GM12878 (cell line): ENCODE measurements at regions not wholly inside any gene's neighbourhood (a gene's known extent, or its start where the extent isn't known, plus 50 kb on each side); places are given as distances from the start of the nearest gene placed in this dataset.

Experiments
- ATAC-seq: fragments of 200-7000 bp; cut with Tn5 transposase; 3 replicates; pipeline ENCODE4 v1.9.1; 2020; ENCODE audit warnings: mild to moderate bottlenecking, moderate library complexity
- BruUV-seq: library from RNA; stranded (reverse); fragments of 400-500 nt; replicated peaks from 2 replicates; lab custom pipeline; 2021; lab: Mats Ljungman, UMichigan
- CTCF ChIA-PET: fragments of 300-600 bp; sonication (Branson Sonifier 250); formaldehyde crosslinking; extraction: SDS; loops from one replicate; lab custom pipeline; 2021; ENCODE audit warnings: inconsistent platforms; lab: Yijun Ruan, JAX
- POLR2A ChIA-PET: fragments of 350-600 bp; formaldehyde crosslinking; extraction: SDS; loops from one replicate; lab custom pipeline; 2021; ENCODE audit warnings: inconsistent platforms; lab: Charles Lee
- RAD21 ChIA-PET: fragments of 300-600 bp; sonication (Branson Sonifier 250); formaldehyde crosslinking; loops from one replicate; lab custom pipeline; 2023; ENCODE audit warnings: antibody characterized with exemption; ENCODE audit not compliant: unreplicated experiment; lab: Charles Lee
- SMC1A ChIA-PET: fragments of 300-600 bp; sonication (Branson Sonifier 250); formaldehyde crosslinking; loops from one replicate; lab custom pipeline; 2023; ENCODE audit not compliant: unreplicated experiment, uncharacterized antibody; lab: Charles Lee
- DNase-seq: peaks from one replicate; pipeline ENCODE4 v3.0.0-alpha.2; 2011; ENCODE audit warnings: low read depth, low spot score
- FAIRE-seq: peaks from 3 replicates; lab custom pipeline; 2011; peaks lifted over from hg19 to GRCh38; lab: Jason Lieb, UNC
- H2AFZ ChIP-seq: 2 replicates; pipeline ENCODE4 v1.6.0; 2011; ENCODE audit warnings: low read depth, low read length, control low read depth; ENCODE audit not compliant: control insufficient read depth
- H3K27ac ChIP-seq: 2 replicates; pipeline ENCODE4 v1.5.1; 2011; ENCODE audit warnings: control low read depth; ENCODE audit not compliant: control insufficient read depth, insufficient read depth
- H3K27me3 ChIP-seq, 2 experiments: replicated peaks in 1 of 2; 2 replicates each; pipeline versions ENCODE4 v1.6.0 to v1.6.1; 2011; ENCODE audit warnings: low read length in 1 of 2; ENCODE audit not compliant: control insufficient read depth in 2 of 2, insufficient read depth in 2 of 2
- H3K36me3 ChIP-seq, 2 experiments: 2 replicates each; pipeline ENCODE4 v1.5.1; 2011; ENCODE audit warnings: low read length in 1 of 2; ENCODE audit not compliant: control insufficient read depth in 2 of 2, insufficient read depth in 2 of 2
- H3K4me1 ChIP-seq: 2 replicates; pipeline ENCODE4 v1.6.1; 2011; ENCODE audit warnings: mild to moderate bottlenecking, low read length, moderate library complexity, mixed read lengths; ENCODE audit not compliant: control insufficient read depth, insufficient read depth
- H3K4me2 ChIP-seq: 2 replicates; pipeline ENCODE4 v1.6.0; 2011; ENCODE audit warnings: control low read depth; ENCODE audit not compliant: control insufficient read depth, insufficient read depth
- H3K4me3 ChIP-seq: fragments of 200-600 bp; sonication (generic); 2 replicates; pipeline ENCODE4 v1.5.1; 2016
- H3K79me2 ChIP-seq: 2 replicates; pipeline ENCODE4 v1.6.0; 2011; ENCODE audit warnings: low read length; ENCODE audit not compliant: control insufficient read depth, insufficient read depth
- H3K9ac ChIP-seq: 2 replicates; pipeline ENCODE4 v1.8.0; 2011; ENCODE audit warnings: low read length, control low read depth, mixed read lengths; ENCODE audit not compliant: control insufficient read depth, insufficient read depth
- H3K9me3 ChIP-seq: replicated peaks from 3 replicates; pipeline ENCODE4 v1.5.1; 2011; ENCODE audit warnings: mild to moderate bottlenecking, low read length; ENCODE audit not compliant: control insufficient read depth, insufficient read depth
- H4K20me1 ChIP-seq: 2 replicates; pipeline ENCODE4 v1.6.0; 2011; ENCODE audit not compliant: control insufficient read depth, insufficient read depth
- CBX5 ChIP-seq: sonication (generic); IDR thresholded peaks from 2 replicates; pipeline ENCODE4 v1.6.1; 2016; ENCODE audit warnings: low read depth, moderate library complexity, mild to moderate bottlenecking, inconsistent platforms
- CHD4 ChIP-seq: fragments of 200-600 bp; sonication (generic); IDR thresholded peaks from 2 replicates; pipeline ENCODE4 v1.6.1; 2016; ENCODE audit warnings: mild to moderate bottlenecking
- KLF5 ChIP-seq: fragments of 450-650 bp; IDR thresholded peaks from 2 replicates; pipeline ENCODE4 v1.6.1; 2014; ENCODE audit warnings: mild to moderate bottlenecking; ENCODE audit not compliant: partially characterized antibody
- NFIC ChIP-seq: IDR thresholded peaks from 2 replicates; pipeline ENCODE4 v1.6.1; 2012; ENCODE audit warnings: low read depth, mild to moderate bottlenecking, inconsistent platforms, low read length, moderate library complexity
- NFYA ChIP-seq: IDR thresholded peaks from 2 replicates; pipeline ENCODE4 v1.6.1; 2011; ENCODE audit warnings: low read depth, mild to moderate bottlenecking, low read length, improper control_type of control experiment, borderline replicate concordance
- NR2F1 ChIP-seq: fragments of 450-650 bp; conservative IDR thresholded peaks from 2 replicates; pipeline ENCODE4 v1.6.1; 2017; ENCODE audit warnings: mild to moderate bottlenecking
- SMAD1 ChIP-seq: fragments of 450-650 bp; IDR thresholded peaks from 2 replicates; pipeline ENCODE4 v1.6.1; 2018; ENCODE audit warnings: mild to moderate bottlenecking, low read depth; ENCODE audit not compliant: partially characterized antibody
- SMC3 ChIP-seq: IDR thresholded peaks from 2 replicates; pipeline ENCODE4 v1.6.1; 2011; ENCODE audit warnings: low read length, improper control_type of control experiment, borderline replicate concordance
- WRNIP1 ChIP-seq: IDR thresholded peaks from 2 replicates; pipeline ENCODE4 v1.6.1; 2011; ENCODE audit warnings: low read depth, low read length, improper control_type of control experiment, borderline replicate concordance
- WGBS: methylation state at CpG from one replicate; pipeline ENCODE4 v1.1.6; 2016; ENCODE audit warnings: low lambda C conversion rate; ENCODE audit not compliant: insufficient replicate concordance, insufficient coverage; ENCODE audit errors: missing lambda C conversion rate; 5-methylcytosine and 5-hydroxymethylcytosine counted together
- in situ Hi-C: fragments of 300-500 bp; cut with MboI; formaldehyde crosslinking; loops from 9 replicates; pipeline ENCODE4 v1.14.3; 2018; ENCODE audit warnings: mixed read lengths
- intact Hi-C: fragments of 100-400 bp; cut with micrococcal nuclease; formaldehyde crosslinking; loops from one replicate; pipeline ENCODE4 v1.14.2; 2022; ENCODE audit not compliant: unreplicated experiment
- TF ChIP-seq, protein P1 (sequence below): fragments of 450-650 bp; IDR thresholded peaks from 2 replicates; pipeline ENCODE4 v1.6.1; 2017; ENCODE audit warnings: antibody characterized with exemption, mild to moderate bottlenecking, moderate library complexity
- TF ChIP-seq, protein P2 (sequence below): fragments of 450-650 bp; IDR thresholded peaks from 2 replicates; pipeline ENCODE4 v1.6.1; 2017; ENCODE audit warnings: mild to moderate bottlenecking, moderate library complexity

DNA sequence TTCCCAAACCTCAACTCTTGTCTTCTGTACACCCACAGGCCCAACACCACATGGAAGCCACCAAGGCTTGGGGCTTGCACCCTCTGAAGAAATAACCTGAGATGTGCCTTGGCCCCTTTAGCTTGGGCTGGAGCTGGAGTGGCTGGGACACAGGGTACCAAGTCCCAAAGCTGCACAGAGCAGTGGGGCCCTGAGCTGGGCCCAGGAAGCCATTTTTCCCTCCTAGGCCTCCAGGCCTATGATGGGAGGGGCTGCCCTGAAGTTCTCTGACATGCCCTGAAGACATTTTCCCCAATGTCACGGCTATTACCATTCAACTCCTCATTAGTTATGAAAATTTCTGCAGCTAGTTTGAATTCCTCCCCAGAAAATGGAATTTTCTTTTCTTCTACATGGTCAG is 163.2 kb upstream of the ARID1B start:
- 7% methylated on average over 1 of the region's 1 CpG for WGBS
- DNase-seq, result no peak
- Histone ChIP-seq H3K79me2 (no peaks in the 10 kb centered on the region), H3K27ac (no peak overlapping the region), H3K4me3 (no peak overlapping the region)
- no peak for ATAC-seq
- intact Hi-C loops, result no loop called here
- no peak for TF ChIP-seq SMAD1
- no peak for TF ChIP-seq CBX5
- TF ChIP-seq WRNIP1, result no peak
- no peak for TF ChIP-seq NFIC
- no peak for TF ChIP-seq NFYA
- TF ChIP-seq SMC3, result no peak
- TF ChIP-seq NR2F1, result no peak
- TF ChIP-seq, all 136 proteins: peak for 0
- ChIA-PET RAD21 (interaction anchor here (0.6 kb wide), 1 partner anchor 658 kb away, joined by 3 read pairs; no protein-coding TSS in a partner anchor), SMC1A (interaction anchor here (1.2 kb wide), 1 partner anchor 9 kb away, joined by 5 read pairs; no protein-coding TSS in a partner anchor), POLR2A (no interaction called here), CTCF (interaction anchor here (0.7 kb wide), 1 partner anchor 401 kb away, joined by 3 read pairs; no protein-coding TSS in a partner anchor)
- Histone ChIP-seq H4K20me1 (no peaks in the 10 kb centered on the region), H2AFZ (no peak overlapping the region), H3K4me1 (no peaks in the 10 kb centered on the region), H3K4me2 (no peak overlapping the region), H3K9ac (no peak overlapping the region), H3K27me3 (no peaks in the 10 kb centered on the region), H3K9me3 (peaks cover 16% of the 10 kb centered on the region; the same call in 2 of the 3 replicates), H3K36me3 (no peaks in the 10 kb centered on the region)
- no peak for FAIRE-seq
- in situ Hi-C loops, result no loop called here
- no TSS peak for BruUV-seq

DNA sequence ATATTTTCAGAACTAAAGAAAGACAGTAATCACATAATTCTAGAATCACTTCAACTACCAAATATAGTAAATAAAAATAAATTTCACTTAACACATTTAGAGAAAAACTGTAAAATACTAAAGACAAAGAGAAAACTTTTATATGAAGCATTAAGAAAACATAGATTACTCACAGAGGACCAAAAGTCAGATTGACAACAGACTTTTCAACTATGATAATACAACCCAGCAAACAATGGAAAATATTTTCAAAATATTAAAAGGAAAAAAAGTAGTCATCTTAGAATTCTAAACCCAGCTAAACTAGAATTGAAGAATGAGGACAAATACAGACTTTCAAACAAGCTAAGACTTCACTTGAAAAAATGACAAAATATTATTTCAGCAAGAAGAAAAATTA is 164.8 kb upstream of the ARID1B start:
- BruUV-seq, result no TSS peak
- in situ Hi-C loops, result no loop called here
- Histone ChIP-seq H3K4me3 (no peak overlapping the region), H2AFZ (no peak overlapping the region), H3K9ac (no peak overlapping the region), H3K79me2 (no peaks in the 10 kb centered on the region), H3K4me2 (no peak overlapping the region)
- SMC1A ChIA-PET, result interaction anchor here (1.3 kb wide), 1 partner anchor 16 kb away, joined by 4 read pairs; no protein-coding TSS in a partner anchor
- FAIRE-seq, result no peak
- no peak for TF ChIP-seq CHD4
- TF ChIP-seq, protein P1, sequence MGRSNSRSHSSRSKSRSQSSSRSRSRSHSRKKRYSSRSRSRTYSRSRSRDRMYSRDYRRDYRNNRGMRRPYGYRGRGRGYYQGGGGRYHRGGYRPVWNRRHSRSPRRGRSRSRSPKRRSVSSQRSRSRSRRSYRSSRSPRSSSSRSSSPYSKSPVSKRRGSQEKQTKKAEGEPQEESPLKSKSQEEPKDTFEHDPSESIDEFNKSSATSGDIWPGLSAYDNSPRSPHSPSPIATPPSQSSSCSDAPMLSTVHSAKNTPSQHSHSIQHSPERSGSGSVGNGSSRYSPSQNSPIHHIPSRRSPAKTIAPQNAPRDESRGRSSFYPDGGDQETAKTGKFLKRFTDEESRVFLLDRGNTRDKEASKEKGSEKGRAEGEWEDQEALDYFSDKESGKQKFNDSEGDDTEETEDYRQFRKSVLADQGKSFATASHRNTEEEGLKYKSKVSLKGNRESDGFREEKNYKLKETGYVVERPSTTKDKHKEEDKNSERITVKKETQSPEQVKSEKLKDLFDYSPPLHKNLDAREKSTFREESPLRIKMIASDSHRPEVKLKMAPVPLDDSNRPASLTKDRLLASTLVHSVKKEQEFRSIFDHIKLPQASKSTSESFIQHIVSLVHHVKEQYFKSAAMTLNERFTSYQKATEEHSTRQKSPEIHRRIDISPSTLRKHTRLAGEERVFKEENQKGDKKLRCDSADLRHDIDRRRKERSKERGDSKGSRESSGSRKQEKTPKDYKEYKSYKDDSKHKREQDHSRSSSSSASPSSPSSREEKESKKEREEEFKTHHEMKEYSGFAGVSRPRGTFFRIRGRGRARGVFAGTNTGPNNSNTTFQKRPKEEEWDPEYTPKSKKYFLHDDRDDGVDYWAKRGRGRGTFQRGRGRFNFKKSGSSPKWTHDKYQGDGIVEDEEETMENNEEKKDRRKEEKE, result no peak
- TF ChIP-seq KLF5, result no peak
- TF ChIP-seq CBX5, result peak; percentile 75
- TF ChIP-seq, protein P2, sequence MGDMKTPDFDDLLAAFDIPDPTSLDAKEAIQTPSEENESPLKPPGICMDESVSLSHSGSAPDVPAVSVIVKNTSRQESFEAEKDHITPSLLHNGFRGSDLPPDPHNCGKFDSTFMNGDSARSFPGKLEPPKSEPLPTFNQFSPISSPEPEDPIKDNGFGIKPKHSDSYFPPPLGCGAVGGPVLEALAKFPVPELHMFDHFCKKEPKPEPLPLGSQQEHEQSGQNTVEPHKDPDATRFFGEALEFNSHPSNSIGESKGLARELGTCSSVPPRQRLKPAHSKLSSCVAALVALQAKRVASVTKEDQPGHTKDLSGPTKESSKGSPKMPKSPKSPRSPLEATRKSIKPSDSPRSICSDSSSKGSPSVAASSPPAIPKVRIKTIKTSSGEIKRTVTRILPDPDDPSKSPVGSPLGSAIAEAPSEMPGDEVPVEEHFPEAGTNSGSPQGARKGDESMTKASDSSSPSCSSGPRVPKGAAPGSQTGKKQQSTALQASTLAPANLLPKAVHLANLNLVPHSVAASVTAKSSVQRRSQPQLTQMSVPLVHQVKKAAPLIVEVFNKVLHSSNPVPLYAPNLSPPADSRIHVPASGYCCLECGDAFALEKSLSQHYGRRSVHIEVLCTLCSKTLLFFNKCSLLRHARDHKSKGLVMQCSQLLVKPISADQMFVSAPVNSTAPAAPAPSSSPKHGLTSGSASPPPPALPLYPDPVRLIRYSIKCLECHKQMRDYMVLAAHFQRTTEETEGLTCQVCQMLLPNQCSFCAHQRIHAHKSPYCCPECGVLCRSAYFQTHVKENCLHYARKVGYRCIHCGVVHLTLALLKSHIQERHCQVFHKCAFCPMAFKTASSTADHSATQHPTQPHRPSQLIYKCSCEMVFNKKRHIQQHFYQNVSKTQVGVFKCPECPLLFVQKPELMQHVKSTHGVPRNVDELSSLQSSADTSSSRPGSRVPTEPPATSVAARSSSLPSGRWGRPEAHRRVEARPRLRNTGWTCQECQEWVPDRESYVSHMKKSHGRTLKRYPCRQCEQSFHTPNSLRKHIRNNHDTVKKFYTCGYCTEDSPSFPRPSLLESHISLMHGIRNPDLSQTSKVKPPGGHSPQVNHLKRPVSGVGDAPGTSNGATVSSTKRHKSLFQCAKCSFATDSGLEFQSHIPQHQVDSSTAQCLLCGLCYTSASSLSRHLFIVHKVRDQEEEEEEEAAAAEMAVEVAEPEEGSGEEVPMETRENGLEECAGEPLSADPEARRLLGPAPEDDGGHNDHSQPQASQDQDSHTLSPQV, result no peak
- TF ChIP-seq, all 136 proteins: peak for 1
- Histone ChIP-seq H3K27ac (no peak overlapping the region), H3K36me3 (no peaks in the 10 kb centered on the region), H4K20me1 (no peaks in the 10 kb centered on the region), H3K9me3 (peaks cover 16% of the 10 kb centered on the region; the same call in 2 of the 3 replicates), H3K4me1 (no peaks in the 10 kb centered on the region), H3K27me3 (no peaks in the 10 kb centered on the region)
- intact Hi-C loops, result no loop called here
- ChIA-PET CTCF (no interaction called here), POLR2A (no interaction called here), RAD21 (no interaction called here)
- ATAC-seq, result no peak
- no peak for DNase-seq
